IPS DF 4.7 (cell line): ENCODE measurements at regions not wholly inside any gene's neighbourhood (a gene's known extent, or its start where the extent isn't known, plus 50 kb on each side); places are given as distances from the start of the nearest gene placed in this dataset.
"Not testable (repeated sequence)": the region's sequence is repeated elsewhere in the genome, so short reads cannot be mapped to it uniquely, and the experiment has no call there.

ENCODE experiments used
- DNase-seq: peaks from one replicate; pipeline ENCODE4 v3.0.0-alpha.2; 2013; ENCODE audit warnings: low spot score; ENCODE audit errors: extremely low read depth

GRCh38 chr7:17556247-17556956 lies 257.9 kb downstream of the AHR start:
- no peak for DNase-seq

- DNase-seq, result no peak
Measured at GRCh38 chr7:17557251-17557671, 258.8 kb downstream of the AHR start.

- no peak for DNase-seq
Measured at GRCh38 chr7:17558135-17558534, 259.7 kb downstream of the AHR start.

GRCh38 chr7:17558558-17559332 lies 260.3 kb downstream of the AHR start:
- DNase-seq, result no peak

GRCh38 chr7:17559388-17559787 lies 260.9 kb downstream of the AHR start:
- no peak for DNase-seq

GRCh38 chr7:17560516-17560915 lies 262.1 kb downstream of the AHR start:
- no peak for DNase-seq

- no peak for DNase-seq
Measured at GRCh38 chr7:17560966-17561365, 262.5 kb downstream of the AHR start.

- DNase-seq, result no peak
Measured at GRCh38 chr7:17564678-17565212, 266.3 kb downstream of the AHR start.

- DNase-seq, result no peak
Measured at GRCh38 chr7:17580141-17580540, 281.7 kb downstream of the AHR start.

GRCh38 chr7:17580856-17581255 lies 282.4 kb downstream of the AHR start:
- no peak for DNase-seq

GRCh38 chr7:17581301-17581700 lies 282.8 kb downstream of the AHR start:
- no peak for DNase-seq

GRCh38 chr7:17582696-17583095 lies 284.2 kb downstream of the AHR start:
- DNase-seq, result not testable (repeated sequence)

GRCh38 chr7:17583786-17584185 lies 285.3 kb downstream of the AHR start:
- no peak for DNase-seq

- no peak for DNase-seq
Measured at GRCh38 chr7:17584822-17585221, 286.4 kb downstream of the AHR start.

- no peak for DNase-seq
Measured at GRCh38 chr7:17586711-17587110, 288.3 kb downstream of the AHR start.

GRCh38 chr7:17588730-17589129 lies 290.3 kb downstream of the AHR start:
- DNase-seq, result no peak

GRCh38 chr7:17589671-17590070 lies 291.2 kb downstream of the AHR start:
- no peak for DNase-seq

GRCh38 chr7:17590221-17590620 lies 291.8 kb downstream of the AHR start:
- DNase-seq, result no peak

GRCh38 chr7:17593819-17594419 lies 295.5 kb downstream of the AHR start:
- no peak for DNase-seq

GRCh38 chr7:17595546-17595945 lies 297.1 kb downstream of the AHR start:
- no peak for DNase-seq

- no peak for DNase-seq
Measured at GRCh38 chr7:17598305-17598704, 299.9 kb downstream of the AHR start.

- DNase-seq, result no peak
Measured at GRCh38 chr7:17598846-17599245, 300.4 kb downstream of the AHR start.
